GM12878 (cell line): ENCODE measurements at regions not wholly inside any gene's neighbourhood (a gene's known extent, or its start where the extent isn't known, plus 50 kb on each side); places are given as distances from the start of the nearest gene placed in this dataset.

Source experiments
- CREB1 ChIP-seq: IDR thresholded peaks from 2 replicates; pipeline ENCODE4 v1.6.1; 2012; ENCODE audit warnings: low read depth, mild to moderate bottlenecking, inconsistent platforms
- EP300 ChIP-seq, 2 experiments: fragments of 150-350 bp in 1 of 2; IDR thresholded peaks; 2 replicates each; pipeline ENCODE4 v1.6.1; 2011 to 2012; ENCODE audit warnings: low read depth in 2 of 2, low read length in 2 of 2, borderline replicate concordance in 1 of 2, improper control_type of control experiment in 1 of 2, inconsistent platforms in 1 of 2; ENCODE audit not compliant: control insufficient read depth in 1 of 2
- GATAD2B ChIP-seq: fragments of 450-650 bp; conservative IDR thresholded peaks from 2 replicates; pipeline ENCODE4 v1.6.1; 2017; ENCODE audit warnings: low read depth, mild to moderate bottlenecking, moderate library complexity
- HCFC1 ChIP-seq: fragments of 150-350 bp; IDR thresholded peaks from 2 replicates; pipeline ENCODE4 v1.6.1; 2014; ENCODE audit warnings: low read length
- KLF5 ChIP-seq: fragments of 450-650 bp; IDR thresholded peaks from 2 replicates; pipeline ENCODE4 v1.6.1; 2014; ENCODE audit warnings: mild to moderate bottlenecking; ENCODE audit not compliant: partially characterized antibody
- POLR2A ChIP-seq: IDR thresholded peaks from 2 replicates; pipeline ENCODE4 v1.6.1; 2011; ENCODE audit warnings: low read depth, mild to moderate bottlenecking, low read length
- YY1 ChIP-seq: IDR thresholded peaks from 2 replicates; pipeline ENCODE4 v1.6.1; 2011; ENCODE audit warnings: low read depth, mild to moderate bottlenecking, low read length
- ZBED1 ChIP-seq: IDR thresholded peaks from 2 replicates; pipeline ENCODE4 v1.6.1; 2016; ENCODE audit warnings: borderline replicate concordance
- TF ChIP-seq, protein P1 (sequence below), 3 experiments: IDR thresholded peaks in 2 of 3; conservative IDR thresholded peaks in 1 of 3; 2 replicates each; pipeline ENCODE4 v1.5.1; 2011; ENCODE audit warnings: low read depth in 3 of 3, low read length in 3 of 3, mild to moderate bottlenecking in 3 of 3, control low read depth in 2 of 3, moderate library complexity in 2 of 3, inconsistent platforms in 1 of 3, mixed read lengths in 1 of 3; ENCODE audit not compliant: control insufficient read depth in 2 of 3, insufficient read depth in 1 of 3; ENCODE audit errors: extremely low read depth in 1 of 3
- TF ChIP-seq, protein P2 (sequence below): fragments of 450-650 bp; IDR thresholded peaks from 2 replicates; pipeline ENCODE4 v1.6.1; 2017; ENCODE audit warnings: mild to moderate bottlenecking, low read depth, inconsistent platforms; ENCODE audit not compliant: poor library complexity, severe bottlenecking

GRCh38 chr2:187618813-187619212 is 64.6 kb upstream of the TFPI start:
- TF ChIP-seq YY1 (no peak), HCFC1 (no peak), GATAD2B (no peak), EP300 (IDR thresholded peaks at IDR 0.05; ENCODE audit: borderline replicate concordance in 1 of 2, control insufficient read depth in 1 of 2, low read depth in 2 of 2, low read length in 2 of 2) (no peak), CREB1 (no peak), KLF5 (no peak), ZBED1 (no peak), POLR2A (no peak)
- TF ChIP-seq, protein P1, sequence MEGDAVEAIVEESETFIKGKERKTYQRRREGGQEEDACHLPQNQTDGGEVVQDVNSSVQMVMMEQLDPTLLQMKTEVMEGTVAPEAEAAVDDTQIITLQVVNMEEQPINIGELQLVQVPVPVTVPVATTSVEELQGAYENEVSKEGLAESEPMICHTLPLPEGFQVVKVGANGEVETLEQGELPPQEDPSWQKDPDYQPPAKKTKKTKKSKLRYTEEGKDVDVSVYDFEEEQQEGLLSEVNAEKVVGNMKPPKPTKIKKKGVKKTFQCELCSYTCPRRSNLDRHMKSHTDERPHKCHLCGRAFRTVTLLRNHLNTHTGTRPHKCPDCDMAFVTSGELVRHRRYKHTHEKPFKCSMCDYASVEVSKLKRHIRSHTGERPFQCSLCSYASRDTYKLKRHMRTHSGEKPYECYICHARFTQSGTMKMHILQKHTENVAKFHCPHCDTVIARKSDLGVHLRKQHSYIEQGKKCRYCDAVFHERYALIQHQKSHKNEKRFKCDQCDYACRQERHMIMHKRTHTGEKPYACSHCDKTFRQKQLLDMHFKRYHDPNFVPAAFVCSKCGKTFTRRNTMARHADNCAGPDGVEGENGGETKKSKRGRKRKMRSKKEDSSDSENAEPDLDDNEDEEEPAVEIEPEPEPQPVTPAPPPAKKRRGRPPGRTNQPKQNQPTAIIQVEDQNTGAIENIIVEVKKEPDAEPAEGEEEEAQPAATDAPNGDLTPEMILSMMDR (IDR thresholded peaks at IDR 0.05 in 2 of 3, conservative IDR thresholded peaks at IDR 0.05 in 1 of 3; ENCODE audit: control insufficient read depth in 2 of 3, extremely low read depth in 1 of 3, insufficient read depth in 1 of 3, low read depth in 3 of 3, low read length in 3 of 3): no peak
- TF ChIP-seq, protein P2, sequence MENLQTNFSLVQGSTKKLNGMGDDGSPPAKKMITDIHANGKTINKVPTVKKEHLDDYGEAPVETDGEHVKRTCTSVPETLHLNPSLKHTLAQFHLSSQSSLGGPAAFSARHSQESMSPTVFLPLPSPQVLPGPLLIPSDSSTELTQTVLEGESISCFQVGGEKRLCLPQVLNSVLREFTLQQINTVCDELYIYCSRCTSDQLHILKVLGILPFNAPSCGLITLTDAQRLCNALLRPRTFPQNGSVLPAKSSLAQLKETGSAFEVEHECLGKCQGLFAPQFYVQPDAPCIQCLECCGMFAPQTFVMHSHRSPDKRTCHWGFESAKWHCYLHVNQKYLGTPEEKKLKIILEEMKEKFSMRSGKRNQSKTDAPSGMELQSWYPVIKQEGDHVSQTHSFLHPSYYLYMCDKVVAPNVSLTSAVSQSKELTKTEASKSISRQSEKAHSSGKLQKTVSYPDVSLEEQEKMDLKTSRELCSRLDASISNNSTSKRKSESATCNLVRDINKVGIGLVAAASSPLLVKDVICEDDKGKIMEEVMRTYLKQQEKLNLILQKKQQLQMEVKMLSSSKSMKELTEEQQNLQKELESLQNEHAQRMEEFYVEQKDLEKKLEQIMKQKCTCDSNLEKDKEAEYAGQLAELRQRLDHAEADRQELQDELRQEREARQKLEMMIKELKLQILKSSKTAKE: no peak
